ENCODE measurements at regions not wholly inside any gene's neighbourhood (a gene's known extent, or its start where the extent isn't known, plus 50 kb on each side); places are given as distances from the start of the nearest gene placed in this dataset.

DNA sequence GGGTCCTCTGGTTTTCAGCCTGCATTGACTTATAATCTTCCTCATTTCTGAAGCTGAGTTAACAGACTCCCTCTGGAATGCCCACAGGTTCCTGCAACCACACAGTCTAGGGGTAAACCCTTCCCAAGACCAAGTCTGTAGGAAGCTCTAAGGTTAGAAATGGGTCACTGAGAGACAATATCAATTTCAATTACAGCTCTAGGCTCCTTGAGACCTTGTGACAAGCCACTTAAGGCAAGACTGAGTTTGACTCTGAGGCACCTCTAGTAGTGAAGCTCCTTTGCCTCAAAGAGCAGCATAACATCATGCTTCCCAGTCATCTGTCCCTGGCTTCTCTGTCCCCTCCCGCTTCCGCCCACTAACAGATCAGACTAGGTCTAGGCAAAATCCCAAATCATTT, 333.2 kb upstream of the JARID2 start:
- Histone ChIP-seq H3K9me3 (ENCODE audit: control insufficient read depth, insufficient read depth, low read depth, low read length) (no peaks in the 10 kb centered on the region), H3K36me3 (ENCODE audit: control insufficient read depth, insufficient read depth, low read length) (no peaks in the 10 kb centered on the region), H3K27ac (ENCODE audit: low read length) (no peak overlapping the region), H3K4me3 (ENCODE audit: low read depth in 2 of 2, low read length in 2 of 2) (no peak overlapping the region), H3K27me3 (ENCODE audit: control insufficient read depth, insufficient read depth, low read length) (peaks cover 4% of the 10 kb centered on the region; the same call in 1 of the 2 replicates), H3K4me1 (ENCODE audit: control insufficient read depth, insufficient read depth, low read length) (no peaks in the 10 kb centered on the region)
- in situ Hi-C loops (cut with HindIII; ENCODE audit: low pct_unique_long_range_greater_than_20kb, low sequenced_read_pairs) (no loop called here), intact Hi-C loops (cut with micrococcal nuclease; ENCODE audit: unreplicated experiment) (no loop called here)
- CTCF ChIA-PET: no interaction called here
- no peak for TF ChIP-seq POLR2AphosphoS5 (IDR thresholded peaks at IDR 0.05; ENCODE audit: low read depth, low read length)
- no peak for TF ChIP-seq SIN3A (IDR thresholded peaks at IDR 0.05; ENCODE audit: borderline replicate concordance, insufficient read depth, low read depth, low read length)
- TF ChIP-seq TCF7L2 (IDR thresholded peaks at IDR 0.05; ENCODE audit: low read depth, low read length): no peak
- TF ChIP-seq, protein P1, sequence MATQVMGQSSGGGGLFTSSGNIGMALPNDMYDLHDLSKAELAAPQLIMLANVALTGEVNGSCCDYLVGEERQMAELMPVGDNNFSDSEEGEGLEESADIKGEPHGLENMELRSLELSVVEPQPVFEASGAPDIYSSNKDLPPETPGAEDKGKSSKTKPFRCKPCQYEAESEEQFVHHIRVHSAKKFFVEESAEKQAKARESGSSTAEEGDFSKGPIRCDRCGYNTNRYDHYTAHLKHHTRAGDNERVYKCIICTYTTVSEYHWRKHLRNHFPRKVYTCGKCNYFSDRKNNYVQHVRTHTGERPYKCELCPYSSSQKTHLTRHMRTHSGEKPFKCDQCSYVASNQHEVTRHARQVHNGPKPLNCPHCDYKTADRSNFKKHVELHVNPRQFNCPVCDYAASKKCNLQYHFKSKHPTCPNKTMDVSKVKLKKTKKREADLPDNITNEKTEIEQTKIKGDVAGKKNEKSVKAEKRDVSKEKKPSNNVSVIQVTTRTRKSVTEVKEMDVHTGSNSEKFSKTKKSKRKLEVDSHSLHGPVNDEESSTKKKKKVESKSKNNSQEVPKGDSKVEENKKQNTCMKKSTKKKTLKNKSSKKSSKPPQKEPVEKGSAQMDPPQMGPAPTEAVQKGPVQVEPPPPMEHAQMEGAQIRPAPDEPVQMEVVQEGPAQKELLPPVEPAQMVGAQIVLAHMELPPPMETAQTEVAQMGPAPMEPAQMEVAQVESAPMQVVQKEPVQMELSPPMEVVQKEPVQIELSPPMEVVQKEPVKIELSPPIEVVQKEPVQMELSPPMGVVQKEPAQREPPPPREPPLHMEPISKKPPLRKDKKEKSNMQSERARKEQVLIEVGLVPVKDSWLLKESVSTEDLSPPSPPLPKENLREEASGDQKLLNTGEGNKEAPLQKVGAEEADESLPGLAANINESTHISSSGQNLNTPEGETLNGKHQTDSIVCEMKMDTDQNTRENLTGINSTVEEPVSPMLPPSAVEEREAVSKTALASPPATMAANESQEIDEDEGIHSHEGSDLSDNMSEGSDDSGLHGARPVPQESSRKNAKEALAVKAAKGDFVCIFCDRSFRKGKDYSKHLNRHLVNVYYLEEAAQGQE (IDR thresholded peaks at IDR 0.05; ENCODE audit: insufficient read depth in 1 of 2, low read depth in 2 of 2, low read length in 1 of 2): no peak
- TF ChIP-seq, protein P2, sequence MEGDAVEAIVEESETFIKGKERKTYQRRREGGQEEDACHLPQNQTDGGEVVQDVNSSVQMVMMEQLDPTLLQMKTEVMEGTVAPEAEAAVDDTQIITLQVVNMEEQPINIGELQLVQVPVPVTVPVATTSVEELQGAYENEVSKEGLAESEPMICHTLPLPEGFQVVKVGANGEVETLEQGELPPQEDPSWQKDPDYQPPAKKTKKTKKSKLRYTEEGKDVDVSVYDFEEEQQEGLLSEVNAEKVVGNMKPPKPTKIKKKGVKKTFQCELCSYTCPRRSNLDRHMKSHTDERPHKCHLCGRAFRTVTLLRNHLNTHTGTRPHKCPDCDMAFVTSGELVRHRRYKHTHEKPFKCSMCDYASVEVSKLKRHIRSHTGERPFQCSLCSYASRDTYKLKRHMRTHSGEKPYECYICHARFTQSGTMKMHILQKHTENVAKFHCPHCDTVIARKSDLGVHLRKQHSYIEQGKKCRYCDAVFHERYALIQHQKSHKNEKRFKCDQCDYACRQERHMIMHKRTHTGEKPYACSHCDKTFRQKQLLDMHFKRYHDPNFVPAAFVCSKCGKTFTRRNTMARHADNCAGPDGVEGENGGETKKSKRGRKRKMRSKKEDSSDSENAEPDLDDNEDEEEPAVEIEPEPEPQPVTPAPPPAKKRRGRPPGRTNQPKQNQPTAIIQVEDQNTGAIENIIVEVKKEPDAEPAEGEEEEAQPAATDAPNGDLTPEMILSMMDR (IDR thresholded peaks at IDR 0.05): no peak
- POLR2A ChIA-PET: no interaction called here
- DNase-seq (ENCODE audit: low read depth, low spot score) (no peak), ATAC-seq (no peak)
- BruUV-seq (replicated peaks): no TSS peak

DNA sequence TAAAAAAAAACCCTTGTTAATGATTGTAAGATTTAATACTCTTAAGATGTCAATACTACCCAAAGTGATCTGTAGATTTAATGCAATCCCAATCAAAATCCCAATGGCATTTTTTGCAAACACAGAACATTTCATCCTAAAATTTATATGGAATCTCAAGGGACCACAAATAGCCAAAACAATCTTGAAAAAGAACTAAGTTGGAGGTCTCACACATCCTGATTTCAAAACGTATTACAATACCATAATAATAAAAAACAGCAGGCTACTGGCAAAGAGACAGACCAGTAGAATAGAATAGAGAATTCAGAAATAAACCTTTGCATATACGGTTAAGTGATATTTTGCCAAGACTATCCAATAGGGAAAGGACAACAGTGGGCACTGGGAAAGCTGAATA, 331.9 kb upstream of the JARID2 start:
- CTCF ChIA-PET: no interaction called here
- POLR2A ChIA-PET: no interaction called here
- in situ Hi-C loops (cut with HindIII; ENCODE audit: low pct_unique_long_range_greater_than_20kb, low sequenced_read_pairs): no loop called here

More for the DNA sequence above, 331.9 kb upstream of the JARID2 start:
- intact Hi-C loops (cut with micrococcal nuclease; ENCODE audit: unreplicated experiment): no loop called here
- H3K4me1 ChIP-seq (ENCODE audit: control insufficient read depth, insufficient read depth, low read length): no peaks in the 10 kb centered on the region
- H3K9me3 ChIP-seq (ENCODE audit: control insufficient read depth, insufficient read depth, low read depth, low read length): no peaks in the 10 kb centered on the region
- BruUV-seq (replicated peaks): no TSS peak
- DNase-seq (ENCODE audit: low read depth, low spot score): no peak
- H3K4me3 ChIP-seq (ENCODE audit: low read depth in 2 of 2, low read length in 2 of 2): no peak overlapping the region
- no peak for ATAC-seq
- H3K27ac ChIP-seq (ENCODE audit: low read length): no peak overlapping the region
- no peaks in the 10 kb centered on the region for H3K36me3 ChIP-seq (ENCODE audit: control insufficient read depth, insufficient read depth, low read length)
- peaks cover 4% of the 10 kb centered on the region; the same call in 1 of the 2 replicates for H3K27me3 ChIP-seq (ENCODE audit: control insufficient read depth, insufficient read depth, low read length)
- TF ChIP-seq TCF7L2 (IDR thresholded peaks at IDR 0.05; ENCODE audit: low read depth, low read length): no peak
- TF ChIP-seq, protein P2 (IDR thresholded peaks at IDR 0.05): no peak
- TF ChIP-seq SIN3A (IDR thresholded peaks at IDR 0.05; ENCODE audit: borderline replicate concordance, insufficient read depth, low read depth, low read length): no peak
- TF ChIP-seq, protein P1 (IDR thresholded peaks at IDR 0.05; ENCODE audit: insufficient read depth in 1 of 2, low read depth in 2 of 2, low read length in 1 of 2): no peak
- TF ChIP-seq POLR2AphosphoS5 (IDR thresholded peaks at IDR 0.05; ENCODE audit: low read depth, low read length): no peak
